SHP77 treated with DMSO at 0.1 percent for 48 hours (cell line): ENCODE measurements at regions not wholly inside any gene's neighbourhood (a gene's known extent, or its start where the extent isn't known, plus 50 kb on each side); places are given as distances from the start of the nearest gene placed in this dataset.
A peak's percentile ranks its signal among the peaks of the same experiment; 100 is the strongest.
"Not testable (repeated sequence)": the region's sequence is repeated elsewhere in the genome, so short reads cannot be mapped to it uniquely, and the experiment has no call there.

ENCODE experiments used
- DNase-seq: peaks from one replicate; lab custom pipeline; 2025; lab: John Stamatoyannopoulos, UW

DNA sequence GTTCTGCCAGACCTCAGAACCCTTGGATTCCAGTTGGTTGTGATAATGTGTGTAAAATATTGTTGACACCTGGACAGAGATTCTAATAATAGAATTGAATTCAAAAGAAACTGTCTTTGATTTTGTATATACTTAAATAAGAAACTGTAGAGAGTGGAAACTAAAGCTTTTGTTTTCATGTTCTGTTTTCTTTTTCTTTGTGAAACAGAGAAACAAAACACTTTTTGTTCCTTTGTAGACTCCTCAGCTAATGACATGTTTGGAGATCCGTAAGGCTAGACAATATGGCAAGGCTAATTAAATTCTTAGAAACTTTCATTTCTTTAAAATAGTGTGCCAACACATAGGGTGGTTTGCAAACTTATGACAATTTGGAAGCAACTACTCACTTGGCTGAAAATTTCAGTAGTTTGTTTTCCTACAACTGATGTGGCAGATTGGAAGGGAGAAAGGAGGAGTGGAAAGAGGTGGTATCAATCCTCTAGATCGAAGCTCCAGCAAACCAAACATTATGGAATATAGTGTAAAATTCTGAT is 90.9 kb upstream of the FAT1 start:
- DNase-seq, result no peak

DNA sequence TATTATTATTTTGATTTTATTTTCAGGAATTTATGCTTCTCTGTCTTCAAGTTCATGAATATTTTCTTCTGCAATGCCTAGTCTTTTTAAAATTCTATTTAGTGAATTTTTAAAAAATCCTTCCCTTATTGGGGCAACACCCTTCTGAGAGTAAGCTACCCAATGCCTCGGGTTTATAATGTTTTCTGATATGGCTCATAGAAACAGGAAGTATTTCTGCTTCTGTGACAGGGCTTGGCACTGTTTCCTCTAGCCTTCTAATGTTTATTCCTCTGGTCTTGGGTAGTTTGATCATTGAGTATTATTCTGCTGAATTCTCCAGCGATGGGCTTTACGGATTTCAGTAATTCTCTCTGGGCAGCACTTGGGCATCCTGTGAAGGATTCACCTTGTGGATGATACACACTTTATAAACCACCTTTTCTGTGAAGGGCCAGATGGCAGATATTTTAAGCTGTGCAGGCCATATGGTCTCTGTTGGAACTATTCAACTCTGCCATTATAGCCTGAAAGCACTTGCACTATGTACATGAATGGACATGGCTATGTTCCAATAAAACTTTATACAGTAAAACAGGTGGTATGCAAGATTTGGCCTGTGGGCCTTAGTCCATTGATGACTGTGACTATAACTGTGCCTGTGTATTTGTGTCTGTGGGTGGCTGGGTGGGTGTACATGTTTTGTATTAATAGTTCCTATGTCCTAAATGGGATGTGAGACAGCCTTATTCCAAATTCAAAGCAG is 95.9 kb upstream of the FAT1 start:
- no peak for DNase-seq

DNA sequence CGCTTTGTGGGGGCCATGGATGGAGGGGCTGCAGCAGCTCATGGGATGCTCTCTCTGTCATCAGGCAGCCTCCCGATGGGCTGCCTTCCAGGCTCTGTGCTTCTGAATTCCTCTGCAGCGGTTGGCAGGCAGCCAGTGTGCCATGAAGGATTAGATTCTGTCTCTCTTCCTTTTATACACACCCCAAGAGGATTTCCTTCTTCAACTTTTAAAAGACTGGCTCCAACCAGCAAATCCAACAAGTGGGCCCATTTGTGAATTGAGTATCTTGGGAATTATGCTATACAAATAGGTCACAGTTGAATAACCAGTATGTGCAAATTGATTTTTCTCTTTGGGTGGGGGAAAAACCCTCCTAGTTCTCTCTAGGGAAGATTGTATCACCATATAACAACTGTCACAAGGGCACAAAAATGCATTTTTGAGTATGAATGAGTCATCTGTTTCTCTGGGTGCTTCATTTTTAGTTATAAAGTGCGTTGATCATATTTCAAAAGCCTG is 96.8 kb upstream of the FAT1 start:
- DNase-seq, result no peak

DNA sequence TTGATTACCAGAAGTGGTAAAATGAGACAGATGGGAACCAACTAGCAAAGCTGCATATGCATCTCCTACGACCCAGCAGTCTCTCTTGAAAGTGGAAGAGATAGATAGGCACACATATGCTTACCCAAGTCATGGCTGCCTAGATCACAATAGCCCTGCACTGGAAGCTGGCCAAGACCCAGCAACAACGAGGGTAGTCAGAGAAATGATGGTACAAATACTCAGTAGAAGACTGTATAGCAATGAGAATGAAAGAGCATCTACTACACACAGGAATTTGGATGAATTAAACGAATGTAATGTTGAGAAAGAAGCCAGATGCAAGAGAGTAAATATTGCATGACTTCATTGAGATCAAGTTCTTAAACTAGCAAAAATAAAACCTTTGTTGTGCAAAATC is 100.3 kb upstream of the FAT1 start:
- DNase-seq, result peak; percentile 25

DNA sequence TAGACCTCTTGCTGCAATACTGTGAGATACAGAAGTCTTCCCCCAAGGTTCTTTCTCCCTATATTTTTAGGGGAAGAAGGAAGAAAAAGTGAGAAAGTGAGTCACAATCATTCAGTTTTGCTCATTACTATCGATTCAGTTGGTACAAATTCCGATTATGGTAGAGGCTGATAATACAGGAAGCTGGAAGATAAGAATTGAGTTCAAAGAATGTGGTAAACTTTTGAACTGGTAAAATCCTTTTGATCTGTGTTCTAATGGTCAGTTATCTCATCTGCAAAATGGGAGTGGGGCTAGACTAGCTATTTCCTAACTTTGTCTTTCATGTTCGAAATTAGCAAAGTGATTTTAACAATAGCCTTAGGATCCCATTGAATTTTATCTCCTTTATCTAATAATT is 101.4 kb upstream of the FAT1 start:
- no peak for DNase-seq

DNA sequence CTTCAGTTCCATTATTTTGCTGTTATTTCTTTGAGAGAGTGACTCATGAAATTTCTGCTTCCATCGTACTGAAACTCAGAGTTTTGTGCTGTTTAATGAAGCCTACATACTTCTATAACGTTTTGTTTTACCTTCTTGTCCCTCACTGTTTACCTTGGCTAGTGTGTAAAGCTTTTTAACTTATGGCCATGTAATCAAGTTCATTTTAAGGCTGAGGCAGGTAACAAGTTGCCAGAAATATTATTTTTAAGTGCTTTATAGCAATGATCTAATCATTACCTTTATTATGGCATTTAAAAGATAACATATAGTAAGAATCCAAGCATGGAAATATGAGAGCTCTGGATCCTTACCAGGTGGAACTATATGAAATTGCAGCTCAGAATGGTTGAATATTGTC is 102.3 kb upstream of the FAT1 start:
- DNase-seq, result peak; percentile 30

DNA sequence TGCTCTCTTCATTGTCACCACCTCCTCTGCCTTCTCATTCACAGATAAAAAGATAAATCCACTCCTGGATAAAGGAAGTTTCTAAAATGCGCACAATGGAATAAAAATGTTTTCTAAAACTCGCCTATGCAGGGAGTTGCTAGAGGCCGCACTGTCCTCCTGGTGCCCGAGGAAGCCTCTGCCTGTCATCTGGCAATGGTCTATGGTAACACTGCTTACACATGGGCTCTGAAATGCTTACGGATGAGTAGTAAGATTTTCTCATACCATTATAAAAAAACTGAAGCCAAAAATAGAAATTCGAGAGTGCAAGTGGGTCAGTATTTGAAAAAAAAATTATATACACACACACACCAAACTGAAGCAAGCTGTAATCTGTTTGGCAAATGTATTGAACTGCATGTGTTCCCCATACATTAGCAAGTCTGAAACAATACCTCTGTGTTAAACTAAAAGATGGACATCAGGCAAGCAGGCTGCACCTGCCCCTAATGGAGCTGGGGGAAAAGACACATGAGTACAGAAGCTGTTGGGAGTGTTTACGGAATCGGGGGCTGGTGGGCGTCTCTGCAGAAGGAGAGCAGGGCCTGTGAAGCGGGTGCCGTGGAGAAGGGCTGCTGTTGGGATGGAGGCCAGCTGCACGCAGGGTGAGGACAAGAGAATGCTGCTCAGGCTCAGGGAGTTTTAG is 103.3 kb upstream of the FAT1 start:
- peak; percentile 61 for DNase-seq

DNA sequence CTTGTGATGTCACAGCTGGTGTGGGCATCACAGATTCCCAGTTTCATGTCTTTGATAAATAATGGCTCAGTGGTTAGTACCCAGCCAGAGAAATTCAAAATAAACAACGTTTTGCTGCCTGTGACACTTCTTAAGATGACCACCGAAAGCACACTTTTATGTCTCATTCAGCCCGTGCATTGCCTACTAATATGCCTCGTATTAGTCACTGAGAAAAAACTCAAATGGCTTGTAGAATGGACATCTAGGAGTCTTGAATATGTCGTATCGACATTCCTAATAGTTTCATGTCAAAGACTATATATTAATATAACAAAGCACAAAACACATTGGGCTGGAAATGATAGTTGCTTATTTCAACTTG is 103.9 kb upstream of the FAT1 start:
- DNase-seq, result no peak

DNA sequence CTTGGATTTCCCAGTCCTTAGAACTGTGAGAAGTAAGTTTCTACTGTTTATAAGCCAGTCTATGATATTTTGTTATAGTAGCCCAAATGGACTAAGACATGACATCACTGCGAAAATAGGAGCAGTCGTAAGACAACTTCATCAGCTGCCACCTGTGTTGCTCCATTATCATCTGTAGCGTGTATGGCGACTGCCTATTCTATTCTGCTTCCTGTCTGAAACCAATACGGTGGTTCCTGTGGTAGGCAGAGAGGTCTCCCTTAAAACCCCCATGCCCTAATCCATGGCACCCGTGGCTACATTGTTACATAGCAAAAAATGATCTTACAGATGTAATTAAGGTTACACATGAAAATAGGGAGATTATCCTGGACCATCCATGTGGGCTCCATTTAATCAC is 105.4 kb upstream of the FAT1 start:
- DNase-seq, result no peak

DNA sequence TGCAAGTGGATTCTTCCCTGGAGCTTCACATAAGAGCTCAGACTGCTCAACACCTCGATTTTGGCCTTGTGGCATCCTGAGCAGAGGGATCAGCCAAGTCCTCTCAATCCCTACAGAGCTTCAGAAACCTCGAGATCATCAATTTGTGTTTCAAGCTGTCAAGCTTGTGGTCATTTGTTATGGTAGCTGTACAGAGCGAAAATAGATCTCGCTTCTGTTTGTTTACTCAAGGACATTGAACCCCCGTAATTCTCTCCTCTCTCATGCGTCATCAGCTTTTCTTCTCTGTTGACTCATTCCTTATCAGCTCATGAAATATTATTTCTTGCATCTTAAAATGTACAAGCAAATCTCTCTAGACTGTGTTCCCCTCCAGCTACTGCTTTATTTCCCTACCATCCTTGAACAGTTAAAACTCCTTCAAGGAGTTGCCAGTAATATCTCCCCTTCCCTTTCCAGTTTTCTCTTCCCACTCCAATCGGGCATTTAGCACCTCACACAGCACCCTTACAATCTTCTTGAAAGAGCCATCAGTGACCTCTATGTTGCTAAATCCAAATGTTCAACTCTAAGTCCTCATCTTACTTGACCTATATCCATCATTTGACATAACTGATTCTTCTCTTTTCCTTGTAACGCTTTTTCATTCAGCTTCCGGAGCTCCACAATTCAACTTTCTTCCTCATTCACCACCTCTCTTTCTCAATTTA is 106.2 kb upstream of the FAT1 start:
- peak; percentile 3 for DNase-seq

DNA sequence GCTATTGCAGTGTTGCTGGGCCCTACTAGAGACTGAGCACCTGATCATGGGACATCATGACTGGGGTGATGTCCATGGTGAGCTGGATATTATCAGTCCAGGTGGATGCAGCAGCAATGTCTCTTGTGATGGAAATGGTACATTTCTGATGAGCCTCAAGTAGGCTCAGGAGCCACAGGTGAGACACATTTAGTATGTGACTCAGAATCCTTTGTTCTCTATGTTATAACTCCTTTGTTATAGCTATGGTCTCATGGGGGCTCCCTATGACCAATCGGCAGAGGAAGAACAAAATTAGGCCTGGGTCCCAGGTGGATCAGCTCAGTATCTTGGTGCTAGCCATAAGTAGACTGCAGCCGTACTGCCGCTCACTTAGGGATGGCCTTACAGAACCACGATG is 107.9 kb upstream of the FAT1 start:
- no peak for DNase-seq

DNA sequence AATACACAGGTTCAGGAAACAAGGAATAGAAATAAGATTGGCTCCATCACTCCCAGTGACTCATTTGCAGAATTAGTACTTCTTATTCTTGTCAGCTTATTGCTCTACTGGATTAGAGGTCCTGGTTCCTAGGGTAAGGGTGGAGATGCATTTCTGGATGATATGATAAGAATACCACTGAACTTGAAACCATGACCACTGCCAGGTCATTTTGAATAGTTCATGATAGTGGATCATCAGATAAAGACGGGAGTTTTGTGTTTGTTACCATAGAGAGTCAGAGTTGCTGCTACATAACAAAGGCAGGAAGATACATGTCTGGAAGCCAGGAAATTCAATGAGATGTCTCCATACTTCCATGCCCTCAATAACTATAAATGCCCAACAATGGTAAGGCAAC is 109.2 kb upstream of the FAT1 start:
- no peak for DNase-seq

DNA sequence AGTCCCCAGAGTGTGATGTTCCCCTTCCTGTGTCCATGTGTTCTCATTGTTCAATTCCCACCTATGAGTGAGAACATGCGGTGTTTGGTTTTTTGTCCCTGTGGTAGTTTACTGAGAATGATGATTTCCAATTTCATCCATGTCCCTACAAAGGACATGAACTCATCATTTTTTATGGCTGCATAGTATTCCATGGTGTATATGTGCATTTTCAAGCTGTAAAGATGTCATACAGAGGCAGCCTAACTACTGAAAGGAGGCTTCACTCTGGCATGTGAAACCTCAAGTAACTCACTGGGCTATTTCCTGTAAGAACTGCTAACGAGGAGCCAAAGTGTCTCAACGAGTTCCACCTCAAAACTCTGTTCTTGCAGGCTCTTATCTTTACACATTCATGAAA is 113.8 kb upstream of the FAT1 start:
- not testable (repeated sequence) for DNase-seq

DNA sequence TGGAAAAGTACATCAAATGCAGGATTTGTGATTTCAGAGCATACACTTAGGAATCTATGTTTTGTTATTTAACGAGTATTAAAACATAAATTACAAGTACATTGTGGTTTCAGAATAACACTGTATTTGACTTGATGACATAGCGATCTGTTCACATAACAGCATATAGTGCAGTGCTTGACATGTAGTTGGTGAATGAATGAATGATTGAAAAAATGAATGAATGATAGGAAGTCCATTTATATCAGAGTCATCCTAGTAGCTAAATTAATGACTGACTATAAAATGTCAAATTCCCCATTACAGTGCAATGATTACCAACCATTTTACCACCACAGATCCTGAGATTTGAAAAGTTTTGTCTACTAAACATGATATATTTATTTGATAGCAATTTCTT is 114.6 kb upstream of the FAT1 start:
- no peak for DNase-seq

DNA sequence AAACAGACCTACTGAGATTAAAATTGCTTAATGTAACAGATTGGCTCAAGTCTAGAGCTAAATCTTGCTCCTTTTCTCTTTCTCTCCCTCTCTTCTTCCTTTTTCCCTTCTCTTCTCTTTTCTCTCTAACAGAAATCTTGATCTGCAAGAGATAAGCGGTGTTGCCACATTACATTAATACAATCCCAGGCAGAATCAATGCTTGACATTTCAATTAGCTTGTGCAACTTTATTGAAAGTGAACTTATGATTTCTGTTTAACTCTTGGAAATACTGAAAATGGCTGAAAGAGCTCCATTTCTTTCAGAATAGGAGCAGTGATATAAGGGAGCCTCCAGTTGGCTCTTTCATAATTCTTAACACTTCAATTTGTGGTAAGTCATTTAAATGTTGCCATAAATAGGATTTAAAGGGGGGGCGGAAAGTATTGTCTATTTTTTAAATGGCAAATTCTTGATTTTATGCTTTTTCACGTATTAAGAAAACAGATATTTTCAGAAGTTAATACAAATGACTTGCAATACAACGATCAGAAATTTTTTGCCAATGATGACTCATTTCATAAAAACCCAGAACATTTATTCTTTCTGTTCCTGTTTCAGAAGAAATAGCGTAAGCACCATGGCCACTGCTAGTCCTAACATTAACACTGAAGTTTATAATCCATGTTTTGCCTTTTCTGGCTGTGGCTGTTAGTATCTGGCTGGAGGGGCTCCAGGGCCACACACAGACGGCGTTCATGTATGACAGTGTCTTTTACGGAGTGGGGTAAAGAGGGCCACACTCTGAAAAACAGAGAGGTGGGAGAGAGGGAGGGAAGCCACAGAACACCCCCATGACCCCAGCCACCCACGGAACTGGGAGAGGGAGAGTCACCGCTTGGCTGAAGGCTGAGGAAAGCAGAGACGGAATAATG is 115.7 kb upstream of the FAT1 start:
- DNase-seq, result no peak

DNA sequence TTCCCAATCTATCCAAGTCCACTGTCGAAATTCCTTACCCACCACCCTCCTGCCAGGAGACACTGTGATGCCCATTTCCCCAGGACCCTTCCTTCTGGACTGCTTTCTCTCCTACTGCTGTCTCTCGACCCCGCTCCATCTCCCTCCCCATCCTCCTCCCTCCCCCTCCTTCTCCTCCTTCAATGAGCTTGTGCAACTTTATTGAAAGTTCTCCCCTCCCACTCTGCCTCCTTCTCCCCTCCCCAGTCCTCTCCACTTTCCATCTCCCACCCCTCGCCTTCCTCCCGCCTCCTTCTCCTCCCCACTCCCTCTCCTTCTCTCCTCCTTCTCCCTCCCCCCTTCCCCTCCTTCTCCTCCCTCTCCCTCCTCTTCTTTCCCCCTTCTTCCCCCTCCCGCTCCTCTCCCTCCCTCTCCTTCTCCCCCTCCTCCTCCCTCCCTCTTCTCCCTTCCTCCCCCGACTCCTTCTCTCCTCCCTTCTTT is 116.6 kb upstream of the FAT1 start:
- no peak for DNase-seq

DNA sequence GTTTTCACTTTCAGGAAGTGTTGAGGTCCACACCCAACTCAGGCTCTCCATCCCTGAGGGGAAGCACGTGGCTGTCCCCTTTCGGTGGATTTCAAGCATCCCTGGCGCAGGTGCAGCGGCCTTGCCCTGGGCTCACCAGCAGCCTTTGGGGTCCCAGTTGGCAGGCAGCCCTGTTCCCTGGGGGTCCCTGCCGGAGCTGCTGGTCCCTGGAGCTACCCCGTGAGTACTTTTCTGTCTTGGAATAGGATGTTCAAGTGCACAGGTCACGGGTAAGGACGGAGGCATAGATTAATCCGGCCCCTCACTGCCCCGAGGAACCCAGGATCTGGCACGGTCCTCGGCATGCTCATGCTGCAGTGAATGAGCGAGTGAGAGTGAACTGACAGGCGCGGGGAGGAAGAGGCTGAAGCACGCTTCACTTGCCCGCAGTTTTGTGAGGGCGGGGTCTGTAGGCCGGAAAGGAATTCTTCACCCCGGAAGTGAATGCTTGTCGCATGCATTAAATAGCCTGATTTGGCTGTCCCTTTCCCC is 117.2 kb upstream of the FAT1 start:
- DNase-seq, result no peak

DNA sequence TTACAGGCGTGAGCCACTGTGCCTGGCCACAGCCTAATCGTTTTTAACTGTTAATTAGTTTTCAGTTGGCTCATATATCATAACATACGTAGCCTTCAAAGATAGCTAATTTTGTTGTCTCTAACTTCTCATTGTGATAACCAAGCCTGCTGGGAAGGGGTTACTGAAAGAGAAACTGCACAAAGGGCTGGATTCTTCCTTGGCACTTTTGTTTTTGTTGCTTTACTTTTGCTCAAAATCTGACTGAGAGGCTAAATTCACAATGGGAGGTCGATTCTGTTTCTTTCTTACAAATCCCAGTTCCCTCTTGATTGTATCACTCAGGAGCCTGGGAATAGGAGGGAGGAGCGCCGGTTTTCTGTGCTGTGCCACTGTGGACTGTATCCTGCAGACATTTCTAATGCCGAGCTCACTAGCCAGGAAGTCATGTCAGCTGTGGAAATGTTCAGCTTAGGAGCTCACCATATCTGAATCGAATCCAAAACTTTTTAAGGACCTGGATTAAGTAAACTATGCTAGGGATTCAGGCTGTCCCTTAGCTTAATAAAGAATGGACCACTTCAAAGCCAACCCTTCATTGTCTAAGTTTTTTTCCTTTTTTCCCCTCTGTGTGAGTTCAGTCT is 120.5 kb upstream of the FAT1 start:
- DNase-seq, result no peak

DNA sequence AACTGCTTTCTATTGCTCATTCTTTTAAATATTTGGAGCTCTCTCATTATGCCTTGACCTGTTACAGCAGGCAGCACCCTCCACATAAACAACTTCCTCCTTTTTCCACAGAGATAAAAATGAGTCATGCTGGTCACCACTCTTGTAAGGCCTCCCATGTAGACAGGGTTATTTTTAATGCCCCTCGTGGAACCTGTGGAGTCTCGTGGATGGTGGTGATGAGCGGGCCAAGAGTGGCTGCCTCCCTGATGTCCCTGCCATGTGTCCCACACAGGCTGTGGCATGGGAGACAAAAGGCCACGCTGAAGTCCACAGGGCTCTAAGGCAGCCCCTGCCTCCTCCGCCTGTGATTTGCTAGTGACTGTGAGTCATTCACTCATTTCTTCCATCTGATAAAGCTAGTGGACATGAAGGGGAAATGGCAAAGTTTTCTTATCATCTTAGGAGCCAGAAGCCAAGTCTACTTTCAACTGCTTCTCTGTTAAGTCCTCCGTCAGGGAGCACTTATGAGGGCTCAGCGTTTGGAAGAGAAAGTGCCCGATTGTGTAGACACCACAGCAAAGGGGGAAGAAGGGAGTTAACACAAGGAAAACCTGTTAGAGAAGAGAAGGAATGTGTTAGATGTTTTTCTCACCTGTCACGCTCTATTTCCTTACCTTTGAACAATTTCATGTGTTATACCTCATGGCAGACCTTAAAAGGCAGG is 121.6 kb upstream of the FAT1 start:
- no peak for DNase-seq

DNA sequence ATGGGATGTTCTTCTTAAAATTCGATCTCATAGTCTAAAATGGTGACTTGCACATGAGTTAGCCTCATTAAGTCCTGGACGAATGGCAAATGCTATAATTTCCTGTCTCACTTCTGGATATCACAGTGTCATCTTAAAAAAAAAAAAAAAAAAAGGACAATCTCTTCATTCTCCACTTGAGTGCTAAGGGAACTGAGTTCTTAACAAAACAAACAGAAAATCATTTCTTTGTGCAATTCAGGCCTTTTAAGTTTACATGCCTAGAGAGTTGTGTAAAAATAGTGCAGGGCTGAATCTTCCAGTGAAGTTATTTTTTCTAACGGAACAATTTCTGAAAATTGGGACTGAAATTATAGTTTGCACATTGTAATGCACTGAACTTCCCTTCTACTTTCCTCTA is 122.8 kb upstream of the FAT1 start:
- DNase-seq, result no peak
